HG03025 (cell line): ENCODE measurements at regions not wholly inside any gene's neighbourhood (a gene's known extent, or its start where the extent isn't known, plus 50 kb on each side); places are given as distances from the start of the nearest gene placed in this dataset.
"Not testable (repeated sequence)": the region's sequence is repeated elsewhere in the genome, so short reads cannot be mapped to it uniquely, and the experiment has no call there.

ENCODE experiments used
- ATAC-seq: cut with Tn5 transposase; IDR thresholded peaks from one replicate; pipeline ENCODE4 v1.9.1; 2021; ENCODE audit warnings: mild to moderate bottlenecking, moderate library complexity; ENCODE audit not compliant: unreplicated experiment, low FRiP score

DNA sequence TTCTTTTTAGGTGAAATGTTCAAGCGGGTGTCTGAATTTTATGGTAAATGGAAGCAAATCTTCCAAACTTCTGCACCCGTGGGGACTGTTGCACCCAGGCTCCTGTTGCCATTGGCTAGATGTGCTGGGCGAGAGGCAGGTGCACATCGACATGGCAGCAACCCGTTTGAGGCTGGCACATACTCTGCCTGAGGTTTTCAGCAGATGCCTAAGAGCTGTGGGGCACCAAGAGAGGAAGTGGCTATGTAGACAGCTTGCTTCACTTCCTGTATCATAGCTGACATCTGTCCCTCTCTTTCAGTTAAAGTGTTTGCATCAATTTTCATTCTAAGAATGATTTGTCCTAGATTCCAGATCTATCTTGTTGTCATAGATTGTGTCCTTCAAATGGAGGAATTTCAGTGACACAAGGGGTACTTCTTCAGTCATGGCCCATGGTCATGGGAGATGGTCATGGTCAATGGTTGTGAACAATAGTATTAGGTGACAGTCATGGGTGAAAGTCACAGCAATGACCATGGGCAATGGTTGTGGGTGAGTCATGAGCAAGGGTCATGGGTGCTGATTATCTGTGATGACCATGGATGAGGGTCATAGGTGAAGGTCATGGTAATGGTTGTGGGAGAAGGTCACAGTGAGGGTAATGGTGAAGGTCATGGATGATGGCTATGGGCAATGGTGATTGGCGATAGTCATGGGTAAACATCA lies 115.1 kb upstream of the IRX4 start:
- ATAC-seq, result no peak

DNA sequence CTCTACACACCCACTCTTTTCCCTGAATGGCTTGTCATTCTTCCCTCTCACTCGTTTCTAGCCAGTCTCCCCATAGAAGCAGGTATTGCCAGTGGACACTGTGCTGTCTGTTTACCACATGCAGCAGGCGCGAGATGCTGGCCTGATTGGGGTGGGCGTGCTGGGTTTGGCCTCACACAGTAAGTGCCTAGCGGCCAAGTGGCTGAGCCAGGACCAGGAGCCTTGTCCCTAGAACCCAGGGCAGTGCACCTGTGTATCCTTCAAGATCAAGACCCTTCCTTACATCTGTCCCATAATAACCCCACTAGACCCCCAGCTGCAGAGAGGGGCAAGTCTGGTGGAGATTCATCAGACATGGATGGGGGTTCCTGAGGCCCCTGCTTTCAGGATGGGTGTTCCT lies 112.8 kb upstream of the IRX4 start:
- no peak for ATAC-seq

DNA sequence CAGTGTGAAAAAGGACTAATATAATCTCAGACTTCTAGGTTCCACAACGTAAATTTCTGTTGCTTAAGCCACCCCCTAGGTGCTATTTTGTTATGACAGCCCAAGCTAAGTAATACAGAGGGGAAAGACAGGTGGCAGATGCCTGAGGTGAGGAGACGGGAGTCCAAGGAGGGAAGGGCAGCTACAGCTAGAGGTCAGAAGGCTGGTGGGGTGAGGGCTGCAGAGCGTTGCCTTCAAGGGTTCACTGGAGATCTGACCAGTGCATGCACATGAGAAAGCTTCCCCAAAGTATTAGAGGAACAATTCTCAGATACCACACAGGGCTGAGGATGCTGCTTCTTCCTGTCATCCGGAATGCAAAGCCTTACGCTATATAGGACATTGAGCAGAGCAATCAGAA lies 104.7 kb upstream of the IRX4 start:
- ATAC-seq, result no peak

GRCh38 chr5:1985781-1986180 lies 103.1 kb upstream of the IRX4 start:
- ATAC-seq, result no peak

DNA sequence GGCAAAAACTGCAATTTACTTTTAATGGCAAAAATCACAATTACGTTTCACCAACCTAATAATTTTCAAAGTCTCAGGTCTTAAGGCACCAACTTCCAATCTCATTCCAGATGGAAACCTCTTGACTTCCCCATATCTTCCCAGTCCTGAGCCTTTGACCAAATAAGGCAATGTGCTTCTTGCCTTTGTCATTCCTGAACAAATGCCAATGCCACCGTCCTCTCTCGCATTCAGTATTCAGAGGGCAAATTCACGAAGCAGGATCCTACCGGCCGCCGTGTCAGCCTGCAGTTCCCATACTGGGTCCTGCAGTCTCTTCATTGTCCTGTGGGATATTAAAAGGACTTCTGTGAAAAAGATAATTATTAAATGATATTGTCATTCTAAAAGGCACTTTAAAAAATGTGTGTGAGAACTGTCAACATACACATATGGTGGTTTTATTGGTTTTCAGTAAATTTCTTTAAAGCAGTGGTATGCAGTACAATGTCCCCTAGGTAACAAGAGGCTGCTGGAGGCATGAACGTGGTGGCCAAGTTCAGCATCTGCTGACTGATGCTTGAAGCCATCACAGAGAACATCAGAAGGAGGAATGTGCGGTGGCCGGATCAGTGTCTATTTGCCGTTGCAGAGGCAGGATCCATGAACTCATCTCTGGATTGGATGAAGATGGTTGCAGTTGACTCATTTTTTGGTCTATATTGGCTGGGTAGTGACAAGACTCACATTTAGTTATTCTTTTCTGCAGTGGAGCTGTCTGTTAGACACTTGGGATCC lies 101.4 kb upstream of the IRX4 start:
- ATAC-seq, result no peak

- ATAC-seq, result no peak
Observed at GRCh38 chr5:1983401-1983800, 100.7 kb upstream of the IRX4 start.

DNA sequence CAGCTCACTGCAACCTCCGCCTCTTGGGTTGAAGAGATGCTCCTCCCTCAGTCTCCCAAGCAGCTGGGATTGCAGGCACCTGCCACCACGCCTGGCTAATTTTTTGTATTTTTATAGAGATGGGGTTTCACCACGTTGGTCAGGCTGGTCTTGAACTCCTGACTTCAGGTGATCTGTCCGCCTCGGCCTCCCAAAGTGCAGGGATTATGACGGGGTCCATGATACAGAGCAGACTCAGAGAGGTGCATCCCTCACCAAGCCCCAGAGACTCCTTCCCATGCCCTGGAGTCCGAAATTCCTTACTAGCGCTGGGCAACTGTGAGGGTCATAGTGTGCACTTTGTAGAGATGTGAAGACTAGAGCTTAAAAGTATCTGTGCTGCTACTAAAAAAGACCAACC lies 99.8 kb upstream of the IRX4 start:
- not testable (repeated sequence) for ATAC-seq

- no peak for ATAC-seq
Observed at GRCh38 chr5:1975898-1976765, 93.4 kb upstream of the IRX4 start.

- no peak for ATAC-seq
Observed at GRCh38 chr5:1975406-1975715, 92.6 kb upstream of the IRX4 start.

DNA sequence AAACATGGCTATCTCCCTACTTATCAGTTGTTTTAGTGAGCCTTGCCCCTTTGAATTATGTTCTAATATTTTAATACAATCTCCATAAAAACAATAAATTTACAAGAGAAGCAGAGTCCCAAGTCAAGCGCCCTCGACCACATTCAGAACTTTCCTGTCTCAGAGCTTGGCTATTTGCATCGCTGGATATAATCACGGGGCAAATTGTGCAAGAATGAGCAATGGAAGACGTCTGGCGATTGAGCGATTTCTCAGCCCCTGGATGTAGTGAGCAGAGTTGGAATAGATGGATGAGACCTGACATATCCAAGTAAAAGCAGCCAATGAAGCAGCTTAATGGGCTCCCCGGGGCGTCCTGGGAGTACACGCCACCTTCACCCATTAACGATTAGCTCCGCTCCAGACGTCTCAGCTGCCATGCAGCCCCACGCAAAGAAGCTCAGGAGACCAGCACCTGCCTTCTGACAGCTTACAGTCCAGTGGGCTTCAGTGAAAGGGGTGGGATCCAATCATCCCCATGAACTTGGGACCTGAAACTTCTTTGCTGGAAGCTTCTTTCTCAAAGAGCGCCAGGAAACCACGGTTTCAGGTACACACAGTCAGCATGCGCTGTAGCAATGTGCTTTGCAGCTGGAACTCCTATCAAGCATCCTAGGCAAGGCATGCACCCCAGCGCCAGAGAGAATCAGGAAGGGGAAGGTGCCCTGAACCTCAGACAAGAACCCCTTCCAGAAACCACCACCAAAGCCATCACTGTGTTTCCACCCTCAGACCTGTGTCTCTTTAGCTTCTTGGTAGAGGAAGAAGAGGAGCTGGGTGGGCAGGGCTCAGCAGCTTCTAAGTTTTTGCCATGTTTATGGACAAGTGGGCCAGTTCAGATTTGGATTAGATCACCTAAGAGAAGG lies 92.0 kb upstream of the IRX4 start:
- ATAC-seq, result no peak

GRCh38 chr5:1974081-1974480 lies 91.4 kb upstream of the IRX4 start:
- no peak for ATAC-seq

DNA sequence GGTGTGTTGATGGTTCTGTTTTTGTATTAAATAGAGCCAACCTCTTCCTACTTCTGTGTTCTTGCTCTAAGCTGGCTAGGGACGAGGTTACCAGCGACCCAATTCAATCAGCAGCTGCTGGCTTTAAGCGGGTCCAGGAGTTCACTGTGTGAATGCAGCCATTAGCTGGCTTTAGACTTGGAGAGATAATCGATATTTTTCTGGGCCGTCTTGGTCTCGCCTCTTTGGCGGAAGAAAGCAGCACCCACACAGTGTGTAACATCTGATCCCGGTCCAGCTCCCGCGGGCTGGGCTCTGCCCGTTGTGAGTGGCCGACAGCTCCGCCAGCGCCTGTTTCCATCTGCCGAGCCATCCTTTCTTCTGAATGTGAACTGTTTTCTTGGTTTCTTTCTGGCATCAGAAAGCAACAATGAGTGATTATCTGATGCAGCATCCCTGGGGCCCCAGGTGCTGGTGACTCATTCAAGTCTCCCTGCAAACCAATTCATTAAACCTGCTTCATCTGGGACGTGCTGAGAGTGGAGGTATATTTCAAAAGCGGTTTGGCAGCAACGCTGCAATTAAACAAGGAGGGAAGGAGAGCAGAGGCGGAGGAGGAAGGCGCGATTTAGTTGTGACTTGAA lies 90.8 kb upstream of the IRX4 start:
- ATAC-seq, result no peak

- ATAC-seq, result no peak
Observed at GRCh38 chr5:1971944-1972343, 89.2 kb upstream of the IRX4 start.

GRCh38 chr5:1967736-1968135 lies 85.0 kb upstream of the IRX4 start:
- ATAC-seq, result no peak

GRCh38 chr5:1966461-1966860 lies 83.7 kb upstream of the IRX4 start:
- no peak for ATAC-seq

DNA sequence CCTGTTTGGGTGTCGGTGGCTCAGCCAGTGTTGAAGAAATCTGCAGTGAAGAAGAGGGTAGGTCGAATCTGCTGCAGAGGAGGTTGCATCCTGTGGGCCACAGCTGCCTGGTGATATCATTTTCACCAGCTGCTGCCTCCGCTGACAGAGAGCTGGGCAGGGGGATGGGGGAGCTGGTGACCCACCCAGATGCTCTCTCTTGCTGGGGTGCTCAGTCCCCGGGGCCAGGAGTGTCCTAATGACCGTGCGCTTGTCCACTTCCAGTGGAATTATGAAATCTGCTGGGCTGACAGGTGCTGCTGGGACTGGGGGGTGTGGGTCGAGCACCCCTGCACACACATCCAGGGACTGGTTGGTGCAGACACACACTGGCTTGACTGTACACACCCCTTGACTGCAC lies 83.2 kb upstream of the IRX4 start:
- ATAC-seq, result no peak

GRCh38 chr5:1963941-1964451 lies 81.3 kb upstream of the IRX4 start:
- ATAC-seq, result no peak

GRCh38 chr5:1963358-1963757 lies 80.6 kb upstream of the IRX4 start:
- ATAC-seq, result no peak

GRCh38 chr5:1962619-1963355 lies 80.1 kb upstream of the IRX4 start:
- ATAC-seq, result no peak
